Lung (tissue), 11 donors: ENCODE measurements at regions not wholly inside any gene's neighbourhood (a gene's known extent, or its start where the extent isn't known, plus 50 kb on each side); places are given as distances from the start of the nearest gene placed in this dataset.

ENCODE experiments used
- ATAC-seq: fragments of 200-7000 bp; cut with Tn5 transposase; one replicate; pipeline ENCODE4 v1.9.1; 2020; ENCODE audit warnings: moderate number of reproducible peaks; ENCODE audit not compliant: insufficient read depth, low FRiP score
- DNase-seq, 3 donors: peaks; one replicate each; pipeline ENCODE4 v3.0.0-alpha.2; 2013 to 2017
- H3K27ac ChIP-seq, 2 donors: one replicate each; pipeline ENCODE4 v1.5.1; 2013; ENCODE audit warnings: mild to moderate bottlenecking in 2 of 2, moderate library complexity in 2 of 2, control low read depth in 1 of 2, inconsistent platforms in 1 of 2, low read depth in 1 of 2, low read length in 1 of 2
- H3K27me3 ChIP-seq, 3 donors: one replicate each; pipeline ENCODE4 v1.5.1; 2013; ENCODE audit warnings: low read length in 2 of 3; ENCODE audit not compliant: control insufficient read depth in 3 of 3, insufficient read depth in 3 of 3
- H3K36me3 ChIP-seq, 4 donors: one replicate each; pipeline ENCODE4 v1.5.1; 2013; ENCODE audit warnings: low read length in 4 of 4, mild to moderate bottlenecking in 1 of 4, moderate library complexity in 1 of 4; ENCODE audit not compliant: control insufficient read depth in 4 of 4, insufficient read depth in 4 of 4
- H3K4me1 ChIP-seq, 5 donors: one replicate each; pipeline ENCODE4 v1.5.1; 2013; ENCODE audit warnings: low read length in 5 of 5, mild to moderate bottlenecking in 2 of 5, moderate library complexity in 1 of 5; ENCODE audit not compliant: control insufficient read depth in 5 of 5, insufficient read depth in 5 of 5
- H3K4me3 ChIP-seq: one replicate; pipeline ENCODE4 v1.5.1; 2013; ENCODE audit warnings: mild to moderate bottlenecking, control low read depth, moderate library complexity
- H3K9ac ChIP-seq, 2 donors: one replicate each; pipeline ENCODE4 v1.5.1; 2013; ENCODE audit warnings: low read length in 2 of 2, control low read depth in 1 of 2; ENCODE audit not compliant: insufficient read depth in 1 of 2
- H3K9me3 ChIP-seq, 4 donors: one replicate each; pipeline ENCODE4 v1.5.1; 2013; ENCODE audit warnings: low read length in 3 of 4, mild to moderate bottlenecking in 1 of 4, moderate library complexity in 1 of 4; ENCODE audit not compliant: control insufficient read depth in 4 of 4, insufficient read depth in 3 of 4
- CTCF ChIP-seq: IDR thresholded peaks from 2 replicates; pipeline ENCODE4 v1.5.1; 2012; ENCODE audit warnings: mild to moderate bottlenecking; ENCODE audit errors: control extremely low read depth, extremely low read depth
- WGBS, 2 donors: extraction: QIAGEN DNeasy Blood & Tissue Kit; methylation state at CpG; one replicate each; pipeline ENCODE4 v1.1.7; 2013; 5-methylcytosine and 5-hydroxymethylcytosine counted together
- donor health status: control.
- donor health status: control.
- donor health status: Bipolar disorder and iron deficiency.
- donor health status: healthy.
- donor health status: DM: yes; HTN: yes; CAD: no.

- H3K27ac ChIP-seq = no peak overlapping the region
These were observed 261.1 kb upstream of the CITED2 start for GRCh38 chr6:139635401-139636130.

GRCh38 chr6:139632840-139633239 is 258.4 kb upstream of the CITED2 start:
- 74 to 80% methylated on average over 1 of the region's 1 CpG for WGBS, 2 donors
- no peak overlapping the region for H3K27ac ChIP-seq
- H3K9ac ChIP-seq = no peak overlapping the region
- H3K36me3 ChIP-seq = no peaks in the 10 kb centered on the region
- ATAC-seq (no peak), DNase-seq (no peak)
- H3K9me3 ChIP-seq = no peaks in the 10 kb centered on the region
- no peak overlapping the region for H3K4me3 ChIP-seq
- no peaks in the 10 kb centered on the region for H3K27me3 ChIP-seq
- H3K4me1 ChIP-seq = peaks cover 0 to 8% (median 2%) of the 10 kb centered on the region in 5 donors
- no peak for TF ChIP-seq CTCF

More at GRCh38 chr6:139635401-139636130, 261.1 kb upstream of the CITED2 start:
- H3K27me3 ChIP-seq = no peaks in the 10 kb centered on the region
- H3K9ac ChIP-seq = no peak overlapping the region
- H3K4me1 ChIP-seq = peaks cover 0 to 2% (median 0%) of the 10 kb centered on the region in 5 donors
- TF ChIP-seq CTCF = no peak
- 93 to 94% methylated on average over 8 of the region's 8 CpGs for WGBS, 2 donors
- H3K9me3 ChIP-seq = no peaks in the 10 kb centered on the region
- no peak overlapping the region for H3K4me3 ChIP-seq
- DNase-seq (no peak), ATAC-seq (no peak)
- no peaks in the 10 kb centered on the region for H3K36me3 ChIP-seq

- Histone ChIP-seq H3K9me3 (no peaks in the 10 kb centered on the region), H3K9ac (no peak overlapping the region), H3K27ac (no peak overlapping the region), H3K36me3 (no peaks in the 10 kb centered on the region), H3K4me1 (peaks cover 0 to 24% (median 3%) of the 10 kb centered on the region in 5 donors), H3K4me3 (no peak overlapping the region), H3K27me3 (no peaks in the 10 kb centered on the region)
- 51 to 68% methylated on average over 1 of the region's 1 CpG for WGBS, 2 donors
- DNase-seq (peak; percentile 55 to 92 (median 88)), ATAC-seq (no peak)
- TF ChIP-seq CTCF = no peak
These were observed 253.8 kb upstream of the CITED2 start for GRCh38 chr6:139628270-139628669.
